ENCODE measurements at regions not wholly inside any gene's neighbourhood (a gene's known extent, or its start where the extent isn't known, plus 50 kb on each side); places are given as distances from the start of the nearest gene placed in this dataset.

GRCh38 chr13:26469602-26470001, 87.9 kb upstream of the WASF3 start:
- DNase-seq (ENCODE audit: low spot score) = no peak
- no peaks in the 10 kb centered on the region for H3K27me3 ChIP-seq (replicated peaks; ENCODE audit: insufficient read depth)
- 75% methylated on average over 4 of the region's 4 CpGs for WGBS
- intact Hi-C loops (cut with DNase I) = no loop called here
- no peaks in the 10 kb centered on the region for H3K36me3 ChIP-seq
- H3K27ac ChIP-seq = no peak overlapping the region
- TF ChIP-seq POLR2AphosphoS5 (IDR thresholded peaks at IDR 0.05) = no peak
- TF ChIP-seq POLR2A (IDR thresholded peaks at IDR 0.05) = no peak
- TF ChIP-seq, protein P1, sequence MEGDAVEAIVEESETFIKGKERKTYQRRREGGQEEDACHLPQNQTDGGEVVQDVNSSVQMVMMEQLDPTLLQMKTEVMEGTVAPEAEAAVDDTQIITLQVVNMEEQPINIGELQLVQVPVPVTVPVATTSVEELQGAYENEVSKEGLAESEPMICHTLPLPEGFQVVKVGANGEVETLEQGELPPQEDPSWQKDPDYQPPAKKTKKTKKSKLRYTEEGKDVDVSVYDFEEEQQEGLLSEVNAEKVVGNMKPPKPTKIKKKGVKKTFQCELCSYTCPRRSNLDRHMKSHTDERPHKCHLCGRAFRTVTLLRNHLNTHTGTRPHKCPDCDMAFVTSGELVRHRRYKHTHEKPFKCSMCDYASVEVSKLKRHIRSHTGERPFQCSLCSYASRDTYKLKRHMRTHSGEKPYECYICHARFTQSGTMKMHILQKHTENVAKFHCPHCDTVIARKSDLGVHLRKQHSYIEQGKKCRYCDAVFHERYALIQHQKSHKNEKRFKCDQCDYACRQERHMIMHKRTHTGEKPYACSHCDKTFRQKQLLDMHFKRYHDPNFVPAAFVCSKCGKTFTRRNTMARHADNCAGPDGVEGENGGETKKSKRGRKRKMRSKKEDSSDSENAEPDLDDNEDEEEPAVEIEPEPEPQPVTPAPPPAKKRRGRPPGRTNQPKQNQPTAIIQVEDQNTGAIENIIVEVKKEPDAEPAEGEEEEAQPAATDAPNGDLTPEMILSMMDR (IDR thresholded peaks at IDR 0.05) = no peak
- no peak overlapping the region for H3K4me3 ChIP-seq
- H3K4me1 ChIP-seq (replicated peaks) = no peaks in the 10 kb centered on the region
- no peaks in the 10 kb centered on the region for H3K9me3 ChIP-seq

GRCh38 chr13:26471807-26472206, 85.7 kb upstream of the WASF3 start:
- 82% methylated on average over 8 of the region's 8 CpGs for WGBS
- TF ChIP-seq POLR2AphosphoS5 (IDR thresholded peaks at IDR 0.05) (no peak), POLR2A (IDR thresholded peaks at IDR 0.05) (no peak)
- TF ChIP-seq, protein P1 (IDR thresholded peaks at IDR 0.05) = no peak
- no peaks in the 10 kb centered on the region for H3K36me3 ChIP-seq
- no peaks in the 10 kb centered on the region for H3K9me3 ChIP-seq
- intact Hi-C loops (cut with DNase I) = no loop called here
- H3K4me1 ChIP-seq (replicated peaks) = no peaks in the 10 kb centered on the region
- H3K27me3 ChIP-seq (replicated peaks; ENCODE audit: insufficient read depth) = no peaks in the 10 kb centered on the region
- no peak for DNase-seq (ENCODE audit: low spot score)
- H3K4me3 ChIP-seq = no peak overlapping the region
- no peak overlapping the region for H3K27ac ChIP-seq

- WGBS = 34% methylated on average over 5 of the region's 5 CpGs
- H3K27ac ChIP-seq = no peak overlapping the region
- TF ChIP-seq, protein P1 (IDR thresholded peaks at IDR 0.05) = no peak
- TF ChIP-seq POLR2A (IDR thresholded peaks at IDR 0.05) (no peak), POLR2AphosphoS5 (IDR thresholded peaks at IDR 0.05) (no peak)
- H3K9me3 ChIP-seq = no peaks in the 10 kb centered on the region
- no peaks in the 10 kb centered on the region for H3K27me3 ChIP-seq (replicated peaks; ENCODE audit: insufficient read depth)
- DNase-seq (ENCODE audit: low spot score) = no peak
- intact Hi-C loops (cut with DNase I) = no loop called here
- no peak overlapping the region for H3K4me3 ChIP-seq
- H3K4me1 ChIP-seq (replicated peaks) = no peaks in the 10 kb centered on the region
- no peaks in the 10 kb centered on the region for H3K36me3 ChIP-seq
Measured at GRCh38 chr13:26473571-26474230, 83.8 kb upstream of the WASF3 start.

- Histone ChIP-seq H3K4me3 (no peak overlapping the region), H3K36me3 (no peaks in the 10 kb centered on the region), H3K27ac (no peak overlapping the region), H3K9me3 (no peaks in the 10 kb centered on the region), H3K4me1 (replicated peaks) (no peaks in the 10 kb centered on the region), H3K27me3 (replicated peaks; ENCODE audit: insufficient read depth) (no peaks in the 10 kb centered on the region)
- intact Hi-C loops (cut with DNase I) = no loop called here
- TF ChIP-seq, protein P1 (IDR thresholded peaks at IDR 0.05) = no peak
- TF ChIP-seq POLR2A (IDR thresholded peaks at IDR 0.05) = no peak
- no peak for TF ChIP-seq POLR2AphosphoS5 (IDR thresholded peaks at IDR 0.05)
- WGBS = 71% methylated on average over 11 of the region's 11 CpGs
- no peak for DNase-seq (ENCODE audit: low spot score)
Measured at GRCh38 chr13:26474286-26474685, 83.2 kb upstream of the WASF3 start.
